Hematopoietic multipotent progenitor cell treated with erythropoietin and hydrocortisone succinate and interleukin-3 and kit ligand, for 17 days (in vitro differentiated cells): ENCODE measurements at regions not wholly inside any gene's neighbourhood (a gene's known extent, or its start where the extent isn't known, plus 50 kb on each side); places are given as distances from the start of the nearest gene placed in this dataset.
"Not testable (repeated sequence)": the region's sequence is repeated elsewhere in the genome, so short reads cannot be mapped to it uniquely, and the experiment has no call there.

Experiments
- DNase-seq: peaks from one replicate; pipeline ENCODE4 v3.0.0-alpha.2; 2015; ENCODE audit warnings: low spot score

- DNase-seq: no peak
These were observed 1249.3 kb downstream of the CDH12 start for GRCh38 chr5:21603796-21604195.

GRCh38 chr5:21594566-21594965 is 1258.6 kb downstream of the CDH12 start:
- no peak for DNase-seq

- DNase-seq: no peak
These were observed 1259.9 kb downstream of the CDH12 start for GRCh38 chr5:21593261-21593660.

- no peak for DNase-seq
These were observed 1271.6 kb downstream of the CDH12 start for GRCh38 chr5:21581508-21581907.

GRCh38 chr5:21574961-21575360 is 1278.2 kb downstream of the CDH12 start:
- DNase-seq: no peak

- no peak for DNase-seq
These were observed 1278.7 kb downstream of the CDH12 start for GRCh38 chr5:21574438-21574837.

- no peak for DNase-seq
These were observed 1279.5 kb downstream of the CDH12 start for GRCh38 chr5:21573416-21574314.

- not testable (repeated sequence) for DNase-seq
These were observed 1281.9 kb downstream of the CDH12 start for GRCh38 chr5:21571196-21571595.

- not testable (repeated sequence) for DNase-seq
These were observed 1294.0 kb downstream of the CDH12 start for GRCh38 chr5:21559109-21559508.

- not testable (repeated sequence) for DNase-seq
These were observed 1300.9 kb downstream of the CDH12 start for GRCh38 chr5:21552263-21552662.

- DNase-seq: not testable (repeated sequence)
These were observed 1302.2 kb downstream of the CDH12 start for GRCh38 chr5:21550916-21551315.

GRCh38 chr5:21547656-21548055 is 1305.5 kb downstream of the CDH12 start:
- DNase-seq: not testable (repeated sequence)

GRCh38 chr5:21535114-21535513 is 1318.0 kb downstream of the CDH12 start:
- not testable (repeated sequence) for DNase-seq

GRCh38 chr5:21521157-21521556 is 1332.0 kb downstream of the CDH12 start:
- DNase-seq: not testable (repeated sequence)

GRCh38 chr5:21496926-21497325 is 1356.2 kb downstream of the CDH12 start:
- DNase-seq: not testable (repeated sequence)

GRCh38 chr5:21496056-21496455 is 1357.1 kb downstream of the CDH12 start:
- DNase-seq: not testable (repeated sequence)

GRCh38 chr5:21495235-21495634 is 1357.9 kb downstream of the CDH12 start:
- not testable (repeated sequence) for DNase-seq

GRCh38 chr5:21494033-21494432 is 1359.1 kb downstream of the CDH12 start:
- not testable (repeated sequence) for DNase-seq

GRCh38 chr5:21491182-21491581 is 1362.0 kb downstream of the CDH12 start:
- not testable (repeated sequence) for DNase-seq

- not testable (repeated sequence) for DNase-seq
These were observed 1364.3 kb downstream of the CDH12 start for GRCh38 chr5:21488828-21489227.

- DNase-seq: not testable (repeated sequence)
These were observed 1367.6 kb downstream of the CDH12 start for GRCh38 chr5:21485458-21486000.

- DNase-seq: not testable (repeated sequence)
These were observed 1368.7 kb downstream of the CDH12 start for GRCh38 chr5:21484498-21484889.

- DNase-seq: not testable (repeated sequence)
These were observed 1369.2 kb downstream of the CDH12 start for GRCh38 chr5:21483790-21484497.
